ENCODE measurements at regions not wholly inside any gene's neighbourhood (a gene's known extent, or its start where the extent isn't known, plus 50 kb on each side); places are given as distances from the start of the nearest gene placed in this dataset.

GRCh38 chr18:57275111-57275510, 77.2 kb upstream of the ST8SIA3 start:
- TF ChIP-seq SPI1 (IDR thresholded peaks at IDR 0.05; ENCODE audit: borderline replicate concordance, low read depth) (no peak), GABPA (IDR thresholded peaks at IDR 0.05; ENCODE audit: low read depth) (no peak), CTCF (IDR thresholded peaks at IDR 0.05; ENCODE audit: insufficient read depth, low read length) (no peak)

All from HL-60 (cell line).